ENCODE measurements at regions not wholly inside any gene's neighbourhood (a gene's known extent, or its start where the extent isn't known, plus 50 kb on each side); places are given as distances from the start of the nearest gene placed in this dataset.

DNA sequence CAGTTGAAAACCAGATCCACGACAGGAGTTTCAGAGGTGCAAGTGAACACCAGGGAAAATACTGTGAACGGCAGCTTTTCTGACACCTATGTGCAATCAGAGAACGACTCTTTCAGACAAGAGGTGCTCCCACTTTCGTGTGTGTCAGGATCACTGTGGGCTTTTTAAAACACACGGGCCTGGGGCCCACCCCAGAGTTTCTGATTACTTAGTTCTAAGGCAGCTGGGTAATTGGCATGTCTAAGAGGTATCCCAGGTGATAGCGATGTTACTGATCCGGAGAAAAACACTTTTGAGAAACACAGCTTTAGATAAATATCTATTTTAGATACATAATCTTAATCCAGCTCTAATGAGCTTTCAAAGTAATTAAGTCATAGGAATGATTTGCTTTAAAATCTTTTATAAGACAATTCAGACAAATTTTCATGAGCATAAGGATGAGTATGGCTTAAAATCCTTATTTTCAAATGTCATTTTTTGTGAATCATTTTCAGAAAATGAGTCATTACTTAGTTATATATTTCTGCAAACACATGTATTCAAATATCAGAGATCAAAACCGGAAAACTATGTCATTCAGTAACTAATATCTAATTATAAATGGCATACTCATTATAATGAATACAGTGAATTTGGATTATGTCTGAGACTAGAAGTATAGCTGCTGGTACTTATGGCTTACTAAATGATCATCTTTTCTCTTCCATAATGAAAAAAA is 217.9 kb upstream of the PSMD7 start:
- Histone ChIP-seq H3K4me1 (ENCODE audit: control insufficient read depth, insufficient read depth, low read length) (no peaks in the 10 kb centered on the region), H3K4me2 (ENCODE audit: control insufficient read depth, insufficient read depth) (no peak overlapping the region), H4K20me1 (ENCODE audit: control insufficient read depth, insufficient read depth) (no peaks in the 10 kb centered on the region), H3K27me3 (replicated peaks in 1 of 2; ENCODE audit: control insufficient read depth in 2 of 2, insufficient read depth in 2 of 2, low read length in 1 of 2) (no peaks in the 10 kb centered on the region), H3K4me3 (no peak overlapping the region), H3K79me2 (ENCODE audit: control insufficient read depth, insufficient read depth, low read length) (no peaks in the 10 kb centered on the region), H3K9me3 (replicated peaks; ENCODE audit: control insufficient read depth, insufficient read depth, low read length) (no peaks in the 10 kb centered on the region; the same call in 2 of the 3 replicates), H3K9ac (ENCODE audit: control insufficient read depth, insufficient read depth, low read length) (no peak overlapping the region), H3K27ac (ENCODE audit: control insufficient read depth, insufficient read depth) (no peak overlapping the region), H3K36me3 (ENCODE audit: control insufficient read depth in 2 of 2, insufficient read depth in 2 of 2, low read length in 1 of 2) (no peaks in the 10 kb centered on the region), H2AFZ (ENCODE audit: control insufficient read depth, low read depth, low read length) (no peak overlapping the region)
- 0 out of 2 replicates have a peak, but pooled peaks have one; percentile 16 for TF ChIP-seq MEF2A (IDR thresholded peaks at IDR 0.05; ENCODE audit: insufficient read depth, low read depth, low read length)
- TF ChIP-seq BMI1 (IDR thresholded peaks at IDR 0.05; ENCODE audit: borderline replicate concordance): 0 out of 2 replicates have a peak, but pooled peaks have one; percentile 34
- TF ChIP-seq, protein P1, sequence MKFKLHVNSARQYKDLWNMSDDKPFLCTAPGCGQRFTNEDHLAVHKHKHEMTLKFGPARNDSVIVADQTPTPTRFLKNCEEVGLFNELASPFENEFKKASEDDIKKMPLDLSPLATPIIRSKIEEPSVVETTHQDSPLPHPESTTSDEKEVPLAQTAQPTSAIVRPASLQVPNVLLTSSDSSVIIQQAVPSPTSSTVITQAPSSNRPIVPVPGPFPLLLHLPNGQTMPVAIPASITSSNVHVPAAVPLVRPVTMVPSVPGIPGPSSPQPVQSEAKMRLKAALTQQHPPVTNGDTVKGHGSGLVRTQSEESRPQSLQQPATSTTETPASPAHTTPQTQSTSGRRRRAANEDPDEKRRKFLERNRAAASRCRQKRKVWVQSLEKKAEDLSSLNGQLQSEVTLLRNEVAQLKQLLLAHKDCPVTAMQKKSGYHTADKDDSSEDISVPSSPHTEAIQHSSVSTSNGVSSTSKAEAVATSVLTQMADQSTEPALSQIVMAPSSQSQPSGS (IDR thresholded peaks at IDR 0.05; ENCODE audit: low read length): peak; percentile 36; the same call in 1 of the 2 replicates
- TF ChIP-seq MEF2B (IDR thresholded peaks at IDR 0.05; ENCODE audit: partially characterized antibody, poor library complexity, severe bottlenecking): peak; percentile 11
- 0 out of 2 replicates have a peak, but pooled peaks have one; percentile 53 for TF ChIP-seq NFXL1 (IDR thresholded peaks at IDR 0.05; ENCODE audit: borderline replicate concordance)
- peak in 1 of 2 experiments; percentile 15; a peak in 2 of 4 replicates for TF ChIP-seq IKZF2 (IDR thresholded peaks at IDR 0.05)
- TF ChIP-seq JUNB (IDR thresholded peaks at IDR 0.05): peak; percentile 66
- no peak for TF ChIP-seq NR2C1 (IDR thresholded peaks at IDR 0.05)
- TF ChIP-seq MTA2 (IDR thresholded peaks at IDR 0.05; ENCODE audit: low read depth): peak; percentile 78; the same call in 1 of the 2 replicates
- peak; percentile 88 for TF ChIP-seq ATF7 (IDR thresholded peaks at IDR 0.05; ENCODE audit: low read depth)
- TF ChIP-seq FOXM1 (IDR thresholded peaks at IDR 0.05; ENCODE audit: low read depth, low read length): no peak
- no peak for TF ChIP-seq LARP7 (IDR thresholded peaks at IDR 0.05)
- ChIA-PET SMC1A (ENCODE audit: uncharacterized antibody, unreplicated experiment) (interaction anchor here (1.0 to 2.0 kb wide), 3 partner anchors 13 to 28 kb away, joined by 3 to 5 read pairs (median 5); no protein-coding TSS in a partner anchor), CTCF (interaction anchor here (0.7 to 1.4 kb wide), 4 partner anchors 14 to 44 kb away, joined by 3 to 4 read pairs (median 3); no protein-coding TSS in a partner anchor), RAD21 (ENCODE audit: unreplicated experiment) (interaction anchor here (0.6 to 1.4 kb wide), 3 partner anchors 14 to 41 kb away, joined by 3 to 4 read pairs (median 3); no protein-coding TSS in a partner anchor), POLR2A (no interaction called here)
- intact Hi-C loops (cut with micrococcal nuclease; ENCODE audit: unreplicated experiment) (no loop called here), in situ Hi-C loops (cut with MboI) (no loop called here)
- FAIRE-seq: no peak
- 25% methylated on average over 8 of the region's 8 CpGs for WGBS (ENCODE audit: insufficient coverage, insufficient replicate concordance, low lambda C conversion rate, missing lambda C conversion rate)
- no TSS peak for BruUV-seq (replicated peaks)
- no peak for DNase-seq (ENCODE audit: low read depth, low spot score)
- ATAC-seq: peak; percentile 77
